ENCODE measurements at regions not wholly inside any gene's neighbourhood (a gene's known extent, or its start where the extent isn't known, plus 50 kb on each side); places are given as distances from the start of the nearest gene placed in this dataset.

- TF ChIP-seq, protein P1, sequence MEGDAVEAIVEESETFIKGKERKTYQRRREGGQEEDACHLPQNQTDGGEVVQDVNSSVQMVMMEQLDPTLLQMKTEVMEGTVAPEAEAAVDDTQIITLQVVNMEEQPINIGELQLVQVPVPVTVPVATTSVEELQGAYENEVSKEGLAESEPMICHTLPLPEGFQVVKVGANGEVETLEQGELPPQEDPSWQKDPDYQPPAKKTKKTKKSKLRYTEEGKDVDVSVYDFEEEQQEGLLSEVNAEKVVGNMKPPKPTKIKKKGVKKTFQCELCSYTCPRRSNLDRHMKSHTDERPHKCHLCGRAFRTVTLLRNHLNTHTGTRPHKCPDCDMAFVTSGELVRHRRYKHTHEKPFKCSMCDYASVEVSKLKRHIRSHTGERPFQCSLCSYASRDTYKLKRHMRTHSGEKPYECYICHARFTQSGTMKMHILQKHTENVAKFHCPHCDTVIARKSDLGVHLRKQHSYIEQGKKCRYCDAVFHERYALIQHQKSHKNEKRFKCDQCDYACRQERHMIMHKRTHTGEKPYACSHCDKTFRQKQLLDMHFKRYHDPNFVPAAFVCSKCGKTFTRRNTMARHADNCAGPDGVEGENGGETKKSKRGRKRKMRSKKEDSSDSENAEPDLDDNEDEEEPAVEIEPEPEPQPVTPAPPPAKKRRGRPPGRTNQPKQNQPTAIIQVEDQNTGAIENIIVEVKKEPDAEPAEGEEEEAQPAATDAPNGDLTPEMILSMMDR (IDR thresholded peaks at IDR 0.05; ENCODE audit: extremely low read depth, low read depth, low read length) = no peak
- no peak overlapping the region for H3K4me2 ChIP-seq (ENCODE audit: insufficient read depth, low read length)
- H3K4me1 ChIP-seq (ENCODE audit: insufficient read depth, low read length) = no peaks in the 10 kb centered on the region
- H3K27me3 ChIP-seq (ENCODE audit: insufficient read depth, low read length) = no peaks in the 10 kb centered on the region
- no peak overlapping the region for H3K4me3 ChIP-seq (ENCODE audit: insufficient read depth, low read length)
- no peak overlapping the region for H3K27ac ChIP-seq (ENCODE audit: low read depth, low read length)
- H3K9me3 ChIP-seq (ENCODE audit: low read depth, low read length) = no peaks in the 10 kb centered on the region
- H4K20me1 ChIP-seq (ENCODE audit: insufficient read depth, low read length) = no peaks in the 10 kb centered on the region
- H3K36me3 ChIP-seq (ENCODE audit: insufficient read depth, low read length) = no peaks in the 10 kb centered on the region
- no peak overlapping the region for H2AFZ ChIP-seq (ENCODE audit: low read length)
- no peak for DNase-seq (ENCODE audit: insufficient read length, low spot score, missing footprints)
- no peaks in the 10 kb centered on the region for H3K79me2 ChIP-seq (ENCODE audit: insufficient read depth, low read length)
These were observed 488.9 kb downstream of the MBD2 start for GRCh38 chr18:53735526-53735925.

DNA sequence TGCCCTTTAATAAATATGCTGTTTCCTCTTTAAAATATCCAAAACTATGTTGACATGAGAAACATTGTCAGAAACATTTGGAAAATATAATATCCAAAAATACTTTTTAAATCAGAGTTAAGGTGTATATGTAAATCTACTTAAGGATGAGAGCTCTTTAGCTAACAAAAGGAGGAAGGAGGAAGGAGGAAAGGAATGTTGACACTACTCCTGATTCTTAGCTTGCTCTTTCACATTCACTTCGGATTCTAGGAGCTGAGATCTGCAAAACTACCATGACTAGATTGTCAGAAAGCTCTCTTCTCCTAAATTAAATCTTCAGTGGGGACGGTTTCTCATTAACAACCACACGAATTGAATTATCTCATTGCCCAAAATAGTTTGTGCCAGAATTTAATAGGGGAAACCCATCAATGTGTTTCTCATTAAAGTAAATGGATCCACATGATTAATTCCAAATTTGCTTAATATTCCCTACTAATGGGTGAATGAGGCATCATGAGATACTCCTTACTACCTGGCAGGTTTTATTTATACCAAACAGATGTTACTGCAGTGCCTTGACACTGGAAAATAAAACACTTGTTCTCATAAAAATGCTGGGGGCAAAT is 509.1 kb downstream of the MBD2 start:
- Histone ChIP-seq H3K4me1 (ENCODE audit: insufficient read depth, low read length) (no peaks in the 10 kb centered on the region), H3K79me2 (ENCODE audit: insufficient read depth, low read length) (no peaks in the 10 kb centered on the region), H4K20me1 (ENCODE audit: insufficient read depth, low read length) (no peaks in the 10 kb centered on the region), H3K4me2 (ENCODE audit: insufficient read depth, low read length) (no peak overlapping the region), H2AFZ (ENCODE audit: low read length) (no peak overlapping the region), H3K27me3 (ENCODE audit: insufficient read depth, low read length) (no peaks in the 10 kb centered on the region), H3K9me3 (ENCODE audit: low read depth, low read length) (no peaks in the 10 kb centered on the region), H3K4me3 (ENCODE audit: insufficient read depth, low read length) (no peak overlapping the region), H3K36me3 (ENCODE audit: insufficient read depth, low read length) (no peaks in the 10 kb centered on the region), H3K27ac (ENCODE audit: low read depth, low read length) (no peak overlapping the region)
- no peak for DNase-seq (ENCODE audit: insufficient read length, low spot score, missing footprints)
- TF ChIP-seq, protein P1 (IDR thresholded peaks at IDR 0.05; ENCODE audit: extremely low read depth, low read depth, low read length) = no peak

DNA sequence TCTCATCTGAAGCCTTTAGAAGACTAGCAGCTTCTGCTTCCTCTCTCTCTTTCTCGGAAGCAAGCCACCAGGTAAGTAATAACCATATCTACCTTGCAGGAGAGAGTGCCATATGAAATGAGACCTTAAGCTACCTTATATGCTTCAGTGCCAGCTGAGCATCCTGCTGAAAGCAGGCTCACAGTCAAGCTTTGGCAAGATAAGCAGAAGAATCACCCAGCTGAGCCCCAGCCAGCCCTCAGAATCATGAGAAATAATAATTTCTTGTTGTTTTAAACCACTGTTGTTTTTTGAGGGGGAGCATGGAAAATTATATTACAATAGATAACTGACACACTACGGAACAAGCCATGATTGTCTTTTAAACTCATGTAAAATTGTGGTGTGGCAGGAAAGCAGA is 514.4 kb downstream of the MBD2 start:
- TF ChIP-seq, protein P1 (IDR thresholded peaks at IDR 0.05; ENCODE audit: extremely low read depth, low read depth, low read length) = no peak
- no peaks in the 10 kb centered on the region for H3K79me2 ChIP-seq (ENCODE audit: insufficient read depth, low read length)

DNA sequence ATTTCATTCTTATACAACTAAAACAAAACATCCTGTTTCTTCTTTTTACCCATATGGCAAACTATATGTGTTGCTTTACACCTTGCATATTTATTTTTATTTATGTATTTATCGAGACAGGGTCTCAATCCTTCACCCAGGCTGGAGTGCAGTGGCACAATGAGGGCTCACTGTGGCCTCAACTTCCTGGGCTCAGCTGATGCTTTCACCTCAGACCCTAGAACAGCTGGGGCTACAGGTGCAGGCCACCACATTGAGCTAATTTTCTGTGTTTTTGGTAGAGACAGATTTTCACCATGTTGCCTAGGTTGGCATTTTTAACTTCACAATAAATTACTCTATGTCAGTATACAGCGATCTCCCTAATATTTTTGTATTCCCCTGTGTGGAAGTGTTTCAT is 522.0 kb downstream of the MBD2 start:
- Histone ChIP-seq H3K9me3 (ENCODE audit: low read depth, low read length) (no peaks in the 10 kb centered on the region), H3K27ac (ENCODE audit: low read depth, low read length) (no peak overlapping the region), H3K27me3 (ENCODE audit: insufficient read depth, low read length) (no peaks in the 10 kb centered on the region), H3K4me2 (ENCODE audit: insufficient read depth, low read length) (no peak overlapping the region), H3K4me1 (ENCODE audit: insufficient read depth, low read length) (no peaks in the 10 kb centered on the region), H3K4me3 (ENCODE audit: insufficient read depth, low read length) (no peak overlapping the region), H4K20me1 (ENCODE audit: insufficient read depth, low read length) (no peaks in the 10 kb centered on the region), H3K79me2 (ENCODE audit: insufficient read depth, low read length) (no peaks in the 10 kb centered on the region), H3K36me3 (ENCODE audit: insufficient read depth, low read length) (no peaks in the 10 kb centered on the region), H2AFZ (ENCODE audit: low read length) (no peak overlapping the region)
- no peak for DNase-seq (ENCODE audit: insufficient read length, low spot score, missing footprints)
- TF ChIP-seq, protein P1 (IDR thresholded peaks at IDR 0.05; ENCODE audit: extremely low read depth, low read depth, low read length) = no peak

More for the DNA sequence above, 514.4 kb downstream of the MBD2 start:
- Histone ChIP-seq H3K27me3 (ENCODE audit: insufficient read depth, low read length) (no peaks in the 10 kb centered on the region), H3K36me3 (ENCODE audit: insufficient read depth, low read length) (no peaks in the 10 kb centered on the region), H3K4me2 (ENCODE audit: insufficient read depth, low read length) (no peak overlapping the region), H3K4me3 (ENCODE audit: insufficient read depth, low read length) (no peak overlapping the region), H2AFZ (ENCODE audit: low read length) (no peak overlapping the region), H3K27ac (ENCODE audit: low read depth, low read length) (no peak overlapping the region), H3K4me1 (ENCODE audit: insufficient read depth, low read length) (no peaks in the 10 kb centered on the region), H4K20me1 (ENCODE audit: insufficient read depth, low read length) (no peaks in the 10 kb centered on the region), H3K9me3 (ENCODE audit: low read depth, low read length) (no peaks in the 10 kb centered on the region)
- no peak for DNase-seq (ENCODE audit: insufficient read length, low spot score, missing footprints)
